CD14-positive monocyte (primary cell): ENCODE measurements at regions not wholly inside any gene's neighbourhood (a gene's known extent, or its start where the extent isn't known, plus 50 kb on each side); places are given as distances from the start of the nearest gene placed in this dataset.

Experiments used
- DNase-seq, 3 donors: peaks; one replicate each; pipeline ENCODE4 v3.0.0-alpha.2; 2011 to 2022
- H2AFZ ChIP-seq: 2 replicates; pipeline ENCODE4 v1.6.0; 2012; ENCODE audit warnings: mild to moderate bottlenecking, low read depth, low read length, inconsistent platforms; ENCODE audit not compliant: insufficient read depth, poor library complexity, severe bottlenecking
- H3K27ac ChIP-seq, 2 donors: 1 replicate in 1 of 2; 2 replicates in 1 of 2; pipeline ENCODE4 v1.5.1; 2012 to 2013; ENCODE audit warnings: low read length in 2 of 2, control low read depth in 1 of 2, inconsistent platforms in 1 of 2, low read depth in 1 of 2, mild to moderate bottlenecking in 1 of 2
- H3K27me3 ChIP-seq, 2 donors: one replicate each; pipeline versions ENCODE4 v1.6.0 to v1.6.1; 2011 to 2013; ENCODE audit warnings: low read length in 2 of 2; ENCODE audit not compliant: control insufficient read depth in 2 of 2, insufficient read depth in 2 of 2
- H3K36me3 ChIP-seq, 2 donors: replicated peaks in 1 of 2; 1 replicate in 1 of 2; 2 replicates in 1 of 2; pipeline versions ENCODE4 v1.5.1 to v1.6.1; 2012 to 2013; ENCODE audit warnings: low read length in 2 of 2, control low read depth in 1 of 2, inconsistent platforms in 1 of 2, mild to moderate bottlenecking in 1 of 2; ENCODE audit not compliant: insufficient read depth in 2 of 2, control insufficient read depth in 1 of 2
- H3K4me1 ChIP-seq, 2 donors: 1 replicate in 1 of 2; 2 replicates in 1 of 2; pipeline versions ENCODE4 v1.5.1 to v1.6.1; 2012 to 2013; ENCODE audit warnings: low read length in 2 of 2, control low read depth in 1 of 2, inconsistent platforms in 1 of 2, mild to moderate bottlenecking in 1 of 2, moderate library complexity in 1 of 2; ENCODE audit not compliant: insufficient read depth in 2 of 2, control insufficient read depth in 1 of 2
- H3K4me2 ChIP-seq: replicated peaks from 2 replicates; pipeline ENCODE3; 2012; ENCODE audit warnings: low read length, moderate library complexity, mild to moderate bottlenecking; ENCODE audit not compliant: poor library complexity, severe bottlenecking; ENCODE audit errors: extremely low read depth
- H3K4me3 ChIP-seq, 3 experiments: fragments of 200-600 bp in 1 of 3; sonication (generic) in 1 of 3; replicated peaks in 1 of 3; 1 replicate in 2 of 3; 2 replicates in 1 of 3; pipeline ENCODE4 v1.5.1; 2011 to 2013; ENCODE audit warnings: low read length in 3 of 3, mild to moderate bottlenecking in 3 of 3, control low read depth in 2 of 3, low read depth in 2 of 3, inconsistent platforms in 1 of 3, moderate library complexity in 1 of 3
- H3K79me2 ChIP-seq: 2 replicates; pipeline ENCODE4 v1.6.0; 2012; ENCODE audit warnings: mild to moderate bottlenecking, control low read depth, inconsistent platforms, low read length, moderate library complexity; ENCODE audit not compliant: insufficient read depth
- H3K9ac ChIP-seq: 2 replicates; pipeline ENCODE4 v1.6.0; 2017; ENCODE audit warnings: low read length, mild to moderate bottlenecking; ENCODE audit not compliant: insufficient read depth, poor library complexity, severe bottlenecking
- H3K9me3 ChIP-seq, 2 donors: replicated peaks in 1 of 2; 1 replicate in 1 of 2; 2 replicates in 1 of 2; pipeline versions ENCODE4 v1.5.1 to v1.6.1; 2012 to 2013; ENCODE audit warnings: low read length in 2 of 2, control low read depth in 1 of 2; ENCODE audit not compliant: control insufficient read depth in 1 of 2, insufficient read depth in 1 of 2
- H4K20me1 ChIP-seq: 2 replicates; pipeline ENCODE4 v1.6.0; 2012; ENCODE audit warnings: mild to moderate bottlenecking, low read length, control low read depth, moderate library complexity; ENCODE audit not compliant: insufficient read depth
- H3K27ac Mint-ChIP-seq, 7 donors: one replicate each; pipeline ENCODE4 v1.8.0; 2020; ENCODE audit warnings: mild to moderate bottlenecking in 7 of 7, mixed read lengths in 7 of 7, moderate library complexity in 6 of 7, inconsistent platforms in 2 of 7
- H3K27me3 Mint-ChIP-seq, 3 donors: one replicate each; pipeline ENCODE4 v1.8.0; 2021 to 2022; ENCODE audit warnings: low read depth in 3 of 3, mild to moderate bottlenecking in 3 of 3, mixed read lengths in 3 of 3, moderate library complexity in 3 of 3, inconsistent platforms in 1 of 3
- H3K36me3 Mint-ChIP-seq, 2 donors: one replicate each; pipeline ENCODE4 v1.8.0; 2020; ENCODE audit warnings: mixed read lengths in 2 of 2, inconsistent platforms in 1 of 2, mild to moderate bottlenecking in 1 of 2
- H3K4me1 Mint-ChIP-seq: one replicate; pipeline ENCODE4 v1.8.0; 2020; ENCODE audit warnings: mild to moderate bottlenecking, mixed read lengths
- H3K4me3 Mint-ChIP-seq, 2 donors: one replicate each; pipeline ENCODE4 v1.8.0; 2020; ENCODE audit warnings: mild to moderate bottlenecking in 2 of 2, mixed read lengths in 2 of 2, moderate library complexity in 1 of 2
- H3K9me3 Mint-ChIP-seq, 7 donors: one replicate each; pipeline ENCODE4 v1.8.0; 2020 to 2022; ENCODE audit warnings: mixed read lengths in 7 of 7, mild to moderate bottlenecking in 6 of 7, moderate library complexity in 6 of 7, inconsistent platforms in 2 of 7
- CTCF ChIP-seq: fragments of 200-600 bp; IDR thresholded peaks from one replicate; pipeline ENCODE4 v1.8.0; 2022; ENCODE audit warnings: antibody characterized with exemption, mild to moderate bottlenecking
- WGBS: methylation state at CpG from one replicate; pipeline ENCODE4 v1.1.5; 2013; ENCODE audit warnings: missing lambda C conversion rate; ENCODE audit not compliant: insufficient coverage; 5-methylcytosine and 5-hydroxymethylcytosine counted together
- intact Hi-C, 2 donors: fragments of 100-400 bp; cut with micrococcal nuclease; formaldehyde crosslinking; loops; one replicate each; pipeline versions ENCODE4 v1.15.0 to v1.15.1; 2023

GRCh38 chr5:89042746-89043145 is 159.8 kb upstream of the MEF2C start:
- no peak overlapping the region for H3K27ac ChIP-seq
- H3K4me2 ChIP-seq = no peak overlapping the region
- no peaks in the 10 kb centered on the region for H3K27me3 ChIP-seq
- no peak overlapping the region for H3K4me3 ChIP-seq
- H3K79me2 ChIP-seq = no peaks in the 10 kb centered on the region
- H2AFZ ChIP-seq = no peak overlapping the region
- no peaks in the 10 kb centered on the region for H3K36me3 Mint-ChIP-seq
- H4K20me1 ChIP-seq = no peaks in the 10 kb centered on the region
- peaks cover 0 to 4% (median 0%) of the 10 kb centered on the region in 3 donors for H3K27me3 Mint-ChIP-seq
- no peak overlapping the region for H3K9ac ChIP-seq
- intact Hi-C loops = no loop called here
- H3K9me3 ChIP-seq = no peaks in the 10 kb centered on the region
- no peak for TF ChIP-seq CTCF
- H3K27ac Mint-ChIP-seq = no peak overlapping the region
- DNase-seq = no peak
- peaks cover 4% of the 10 kb centered on the region for H3K4me1 Mint-ChIP-seq
- WGBS = 92% methylated on average over 2 of the region's 2 CpGs
- H3K9me3 Mint-ChIP-seq = no peaks in the 10 kb centered on the region
- no peak overlapping the region for H3K4me3 Mint-ChIP-seq
- H3K4me1 ChIP-seq = no peaks in the 10 kb centered on the region
- H3K36me3 ChIP-seq = no peaks in the 10 kb centered on the region

GRCh38 chr5:89041976-89042375 is 159.0 kb upstream of the MEF2C start:
- no peak for TF ChIP-seq CTCF
- no peak overlapping the region for H3K4me2 ChIP-seq
- H3K4me3 ChIP-seq = no peak overlapping the region
- no CpG with 5 or more reads among the region's 3 CpGs for WGBS
- no peaks in the 10 kb centered on the region for H3K79me2 ChIP-seq
- H3K27me3 ChIP-seq = no peaks in the 10 kb centered on the region
- intact Hi-C loops = no loop called here
- no peak overlapping the region for H3K27ac ChIP-seq
- no peak for DNase-seq
- no peaks in the 10 kb centered on the region for H3K9me3 ChIP-seq
- no peak overlapping the region for H3K9ac ChIP-seq
- Mint-ChIP-seq H3K27ac (peak overlapping the region in 1 of 7 donors; percentile 12), H3K9me3 (no peaks in the 10 kb centered on the region), H3K27me3 (peaks cover 0 to 4% (median 0%) of the 10 kb centered on the region in 3 donors), H3K4me1 (peaks cover 4% of the 10 kb centered on the region), H3K36me3 (no peaks in the 10 kb centered on the region), H3K4me3 (no peak overlapping the region)
- H2AFZ ChIP-seq = no peak overlapping the region
- H3K36me3 ChIP-seq = no peaks in the 10 kb centered on the region
- H3K4me1 ChIP-seq = no peaks in the 10 kb centered on the region
- H4K20me1 ChIP-seq = no peaks in the 10 kb centered on the region
